Activated CD8-positive, alpha-beta T cell treated with anti-CD3 and anti-CD28 coated beads, Interleukin-2, amount 10 ng/mL, durations not matched to agents 7 days and 5 days (primary cell): ENCODE measurements at regions not wholly inside any gene's neighbourhood (a gene's known extent, or its start where the extent isn't known, plus 50 kb on each side); places are given as distances from the start of the nearest gene placed in this dataset.

Source experiments
- ATAC-seq: fragments of 150-1000 bp; cut with Tn5 transposase; one replicate; pipeline ENCODE4 v1.10.0; 2021; ENCODE audit warnings: moderate library complexity
- CTCF ChIA-PET: fragments of 350-600 bp; sonication (Branson Sonifier 250); formaldehyde crosslinking; loops from one replicate; lab custom pipeline; 2021; ENCODE audit warnings: antibody characterized with exemption; lab: Charles Lee
- POLR2A ChIA-PET: fragments of 350-600 bp; sonication (Branson Sonifier 250); formaldehyde crosslinking; loops from one replicate; lab custom pipeline; 2021; ENCODE audit warnings: antibody characterized with exemption; lab: Charles Lee
- DNase-seq: peaks from one replicate; pipeline ENCODE4 v3.0.0-alpha.2; 2020
- H3K27ac Mint-ChIP-seq: one replicate; pipeline ENCODE4 v1.8.0; 2021; ENCODE audit warnings: mild to moderate bottlenecking, mixed read lengths
- H3K27me3 Mint-ChIP-seq: one replicate; pipeline ENCODE4 v1.8.0; 2021; ENCODE audit warnings: low read depth, mixed read lengths
- H3K36me3 Mint-ChIP-seq: one replicate; pipeline ENCODE4 v1.8.0; 2021; ENCODE audit warnings: low read depth, mixed read lengths
- H3K4me1 Mint-ChIP-seq: one replicate; pipeline ENCODE4 v1.8.0; 2021; ENCODE audit warnings: low read depth, mixed read lengths
- H3K4me3 Mint-ChIP-seq: one replicate; pipeline ENCODE4 v1.8.0; 2021; ENCODE audit warnings: mild to moderate bottlenecking, mixed read lengths
- H3K9me3 Mint-ChIP-seq: one replicate; pipeline ENCODE4 v1.8.0; 2022; ENCODE audit warnings: mixed read lengths; ENCODE audit not compliant: insufficient read depth

DNA sequence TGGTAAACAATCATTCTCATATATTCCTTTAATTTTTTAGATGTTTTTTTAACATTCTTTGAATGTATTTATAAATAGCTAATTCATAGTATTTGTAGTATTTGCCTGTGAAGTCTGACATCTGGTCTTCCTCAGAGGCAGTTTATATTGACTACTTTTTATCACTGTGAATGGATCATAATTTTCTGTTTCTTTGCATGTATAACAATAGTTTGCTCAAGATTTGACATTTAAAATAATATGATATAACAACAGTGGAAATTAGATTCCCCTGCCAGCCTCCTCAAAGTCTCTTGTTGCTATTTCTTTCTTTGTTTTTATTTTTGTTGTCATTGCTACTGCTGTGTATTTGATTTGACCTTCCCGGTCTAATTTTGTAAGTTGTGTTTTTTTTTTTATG is 297.0 kb upstream of the PCDH20 start:
- ATAC-seq (no peak), DNase-seq (no peak)
- Mint-ChIP-seq H3K4me3 (no peak overlapping the region), H3K9me3 (peaks cover 4% of the 10 kb centered on the region), H3K27ac (no peak overlapping the region), H3K4me1 (no peaks in the 10 kb centered on the region), H3K27me3 (no peaks in the 10 kb centered on the region), H3K36me3 (no peaks in the 10 kb centered on the region)
- POLR2A ChIA-PET = no interaction called here
- CTCF ChIA-PET = no interaction called here

DNA sequence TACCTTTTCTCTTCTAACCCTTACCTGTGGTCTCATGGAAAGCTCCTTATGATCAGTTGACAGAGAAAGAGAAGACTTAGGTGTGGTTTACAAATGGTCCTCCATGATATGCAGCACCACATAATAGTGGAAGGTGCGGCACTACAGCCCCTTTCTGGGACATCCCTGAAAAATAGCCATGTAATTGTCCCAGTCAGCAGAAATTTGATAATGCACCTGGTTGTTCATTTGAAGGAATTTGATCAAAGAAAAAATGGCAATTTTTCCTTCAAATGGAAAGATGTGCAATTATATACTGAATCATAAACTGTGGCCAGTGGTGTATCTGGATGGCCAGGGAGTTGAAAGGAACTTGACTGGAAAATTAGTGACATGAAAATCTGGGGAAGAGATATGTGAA is 293.6 kb upstream of the PCDH20 start:
- ChIA-PET POLR2A (no interaction called here), CTCF (no interaction called here)
- no peaks in the 10 kb centered on the region for H3K4me1 Mint-ChIP-seq
- H3K4me3 Mint-ChIP-seq = no peak overlapping the region
- no peak for ATAC-seq
- H3K36me3 Mint-ChIP-seq = no peaks in the 10 kb centered on the region
- no peak for DNase-seq
- peaks cover 7% of the 10 kb centered on the region for H3K9me3 Mint-ChIP-seq
- no peak overlapping the region for H3K27ac Mint-ChIP-seq
- H3K27me3 Mint-ChIP-seq = no peaks in the 10 kb centered on the region

GRCh38 chr13:61706899-61707298 is 291.2 kb upstream of the PCDH20 start:
- Mint-ChIP-seq H3K27ac (no peak overlapping the region), H3K27me3 (no peaks in the 10 kb centered on the region), H3K4me3 (no peak overlapping the region), H3K36me3 (no peaks in the 10 kb centered on the region), H3K9me3 (peaks cover 8% of the 10 kb centered on the region), H3K4me1 (no peaks in the 10 kb centered on the region)
- no peak for DNase-seq
- POLR2A ChIA-PET = no interaction called here
- no peak for ATAC-seq
- CTCF ChIA-PET = no interaction called here

- ChIA-PET POLR2A (no interaction called here), CTCF (no interaction called here)
- Mint-ChIP-seq H3K9me3 (peaks cover 14% of the 10 kb centered on the region), H3K36me3 (no peaks in the 10 kb centered on the region), H3K4me3 (no peak overlapping the region), H3K27ac (no peak overlapping the region), H3K4me1 (no peaks in the 10 kb centered on the region), H3K27me3 (no peaks in the 10 kb centered on the region)
- DNase-seq = no peak
- ATAC-seq = no peak
These were observed 285.0 kb upstream of the PCDH20 start for GRCh38 chr13:61700620-61701019.

GRCh38 chr13:61700181-61700580 is 284.5 kb upstream of the PCDH20 start:
- Mint-ChIP-seq H3K9me3 (peaks cover 14% of the 10 kb centered on the region), H3K27me3 (no peaks in the 10 kb centered on the region), H3K4me1 (no peaks in the 10 kb centered on the region), H3K4me3 (no peak overlapping the region), H3K36me3 (no peaks in the 10 kb centered on the region), H3K27ac (no peak overlapping the region)
- CTCF ChIA-PET = no interaction called here
- DNase-seq = no peak
- POLR2A ChIA-PET = no interaction called here
- no peak for ATAC-seq

DNA sequence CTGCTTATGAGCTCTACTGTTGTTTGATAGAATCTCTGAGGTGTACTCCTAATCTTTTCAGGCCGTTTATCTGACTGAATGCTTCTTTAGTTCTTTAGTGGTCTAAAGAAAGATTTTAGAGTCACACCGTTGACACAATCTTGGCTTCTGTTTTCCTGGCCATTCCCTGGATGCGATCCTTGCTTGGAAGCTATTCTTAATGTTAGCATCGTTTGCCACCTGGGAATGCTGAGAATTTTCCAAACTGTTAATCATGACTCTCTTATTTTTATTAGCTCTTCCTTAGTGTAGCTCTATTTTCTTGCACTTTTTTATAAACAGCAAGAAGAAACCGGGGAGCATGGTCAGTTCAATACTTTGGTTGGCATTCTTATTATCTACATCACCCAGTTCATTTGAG is 281.0 kb upstream of the PCDH20 start:
- no peaks in the 10 kb centered on the region for H3K36me3 Mint-ChIP-seq
- no peak overlapping the region for H3K4me3 Mint-ChIP-seq
- CTCF ChIA-PET = no interaction called here
- DNase-seq = no peak
- H3K4me1 Mint-ChIP-seq = no peaks in the 10 kb centered on the region
- POLR2A ChIA-PET = no interaction called here
- peaks cover 6% of the 10 kb centered on the region for H3K9me3 Mint-ChIP-seq
- no peak for ATAC-seq
- H3K27me3 Mint-ChIP-seq = no peaks in the 10 kb centered on the region
- no peak overlapping the region for H3K27ac Mint-ChIP-seq

- ATAC-seq = no peak
- CTCF ChIA-PET = no interaction called here
- Mint-ChIP-seq H3K36me3 (no peaks in the 10 kb centered on the region), H3K4me3 (no peak overlapping the region), H3K27ac (no peak overlapping the region), H3K9me3 (peaks cover 6% of the 10 kb centered on the region), H3K27me3 (no peaks in the 10 kb centered on the region), H3K4me1 (no peaks in the 10 kb centered on the region)
- POLR2A ChIA-PET = no interaction called here
- no peak for DNase-seq
These were observed 279.5 kb upstream of the PCDH20 start for GRCh38 chr13:61695147-61695546.

- DNase-seq (no peak), ATAC-seq (no peak)
- CTCF ChIA-PET = no interaction called here
- Mint-ChIP-seq H3K27me3 (no peaks in the 10 kb centered on the region), H3K9me3 (peaks cover 4% of the 10 kb centered on the region), H3K36me3 (no peaks in the 10 kb centered on the region), H3K4me1 (no peaks in the 10 kb centered on the region), H3K27ac (no peak overlapping the region), H3K4me3 (no peak overlapping the region)
- POLR2A ChIA-PET = no interaction called here
These were observed 277.0 kb upstream of the PCDH20 start for GRCh38 chr13:61692691-61693090.

DNA sequence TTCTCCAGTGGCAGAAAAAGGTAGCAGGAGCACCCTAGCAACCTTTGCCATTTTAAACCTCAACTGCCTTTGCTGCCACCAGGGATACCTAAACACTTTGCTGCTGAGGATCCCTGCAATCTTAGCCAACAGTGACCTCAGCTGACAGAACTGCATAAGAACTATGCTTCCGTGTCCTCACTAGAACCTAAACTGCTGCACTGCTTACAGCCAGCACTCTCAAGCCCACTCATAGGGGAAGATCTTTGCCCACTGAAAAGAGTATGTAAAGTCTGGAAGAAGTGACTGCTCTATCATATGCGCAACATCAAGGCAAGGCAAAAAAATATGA is 270.0 kb upstream of the PCDH20 start:
- H3K9me3 Mint-ChIP-seq = peaks cover 24% of the 10 kb centered on the region
- DNase-seq (no peak), ATAC-seq (no peak)
- H3K36me3 Mint-ChIP-seq = no peaks in the 10 kb centered on the region
- POLR2A ChIA-PET = no interaction called here
- no peaks in the 10 kb centered on the region for H3K27me3 Mint-ChIP-seq
- CTCF ChIA-PET = no interaction called here
- H3K4me1 Mint-ChIP-seq = no peaks in the 10 kb centered on the region
- no peak overlapping the region for H3K4me3 Mint-ChIP-seq
- H3K27ac Mint-ChIP-seq = no peak overlapping the region

DNA sequence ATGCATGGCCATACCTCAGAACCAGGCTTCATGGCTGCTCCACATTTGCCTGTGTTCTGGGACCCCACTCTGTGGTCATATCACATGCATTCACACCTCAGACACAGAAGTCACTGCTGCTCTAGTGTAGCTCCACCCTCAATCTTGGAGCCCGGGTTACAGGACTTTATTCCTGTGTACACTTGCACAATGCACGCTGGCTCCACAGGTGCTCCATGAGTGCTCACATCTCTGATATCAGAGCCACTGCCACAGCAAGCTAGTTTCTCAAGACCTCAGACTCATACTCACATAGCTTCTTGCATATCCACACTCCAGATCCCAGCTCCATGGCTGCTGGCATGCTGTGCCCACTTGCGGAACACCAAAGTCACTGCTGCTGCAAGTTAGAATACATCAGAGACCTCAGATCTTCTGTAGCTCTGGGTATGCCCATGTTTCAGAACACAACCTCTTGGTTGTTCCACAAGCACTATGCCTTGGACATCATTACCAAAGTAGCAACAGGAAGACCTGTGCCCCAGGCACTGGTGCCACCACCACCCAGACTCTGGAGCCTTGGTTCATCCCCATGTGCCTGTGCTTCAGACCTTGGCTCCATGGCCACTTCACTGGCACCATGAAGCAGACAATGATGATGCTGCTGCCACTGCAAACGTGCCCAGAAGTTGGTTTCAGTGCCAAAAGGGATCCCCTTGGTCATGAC is 269.5 kb upstream of the PCDH20 start:
- no peak for ATAC-seq
- no peak for DNase-seq
- Mint-ChIP-seq H3K4me1 (no peaks in the 10 kb centered on the region), H3K9me3 (peaks cover 24% of the 10 kb centered on the region), H3K27ac (no peak overlapping the region), H3K27me3 (no peaks in the 10 kb centered on the region), H3K36me3 (no peaks in the 10 kb centered on the region), H3K4me3 (no peak overlapping the region)
- ChIA-PET POLR2A (interaction anchor here (0.6 kb wide), 1 partner anchor 19 kb away, joined by 3 read pairs; no protein-coding TSS in a partner anchor), CTCF (no interaction called here)

- ATAC-seq (no peak), DNase-seq (no peak)
- H3K4me3 Mint-ChIP-seq = no peak overlapping the region
- CTCF ChIA-PET = no interaction called here
- POLR2A ChIA-PET = no interaction called here
- H3K9me3 Mint-ChIP-seq = peaks cover 4% of the 10 kb centered on the region
- H3K4me1 Mint-ChIP-seq = no peaks in the 10 kb centered on the region
- H3K36me3 Mint-ChIP-seq = no peaks in the 10 kb centered on the region
- H3K27ac Mint-ChIP-seq = no peak overlapping the region
- H3K27me3 Mint-ChIP-seq = no peaks in the 10 kb centered on the region
These were observed 257.1 kb upstream of the PCDH20 start for GRCh38 chr13:61672756-61673155.

DNA sequence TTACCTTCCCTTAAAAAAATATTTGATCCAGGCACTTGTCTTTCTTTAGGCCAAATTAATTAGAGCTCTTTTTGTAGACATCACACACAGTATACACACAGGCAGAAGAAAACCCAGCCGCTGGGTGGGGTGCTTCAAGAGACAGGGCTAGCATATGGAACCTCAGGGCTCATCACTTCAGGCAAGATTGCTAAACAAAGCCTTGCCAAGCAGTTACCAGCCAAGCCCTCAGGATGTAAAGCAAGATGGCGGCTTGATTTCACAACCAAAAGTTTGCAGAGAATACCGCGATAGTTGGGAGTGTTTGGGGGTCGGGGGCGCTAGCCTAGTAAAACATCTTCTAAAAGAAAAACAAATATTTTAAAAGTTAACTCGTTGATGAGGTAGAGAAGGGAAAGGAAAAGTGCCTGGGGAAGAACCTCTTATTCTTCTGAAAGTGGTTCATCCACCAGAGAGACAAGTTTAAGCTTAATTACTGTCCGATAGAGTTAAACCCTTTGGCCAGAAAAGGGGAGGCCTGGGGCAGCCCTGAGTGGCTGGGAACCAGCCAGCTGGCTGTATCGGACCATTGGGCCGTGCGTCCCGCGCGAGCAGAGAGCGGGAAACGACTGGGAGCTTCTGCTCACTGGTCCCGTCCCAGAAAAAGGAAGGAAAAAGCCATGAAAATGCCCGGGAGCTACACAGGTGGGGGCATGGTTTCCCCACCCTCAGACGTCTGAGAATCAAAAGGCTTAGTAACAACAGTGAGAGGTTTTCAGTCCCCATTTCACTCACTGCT is 254.9 kb upstream of the PCDH20 start:
- Mint-ChIP-seq H3K9me3 (peaks cover 12% of the 10 kb centered on the region), H3K36me3 (no peaks in the 10 kb centered on the region), H3K4me3 (no peak overlapping the region), H3K27ac (no peak overlapping the region), H3K4me1 (no peaks in the 10 kb centered on the region), H3K27me3 (no peaks in the 10 kb centered on the region)
- no peak for ATAC-seq
- POLR2A ChIA-PET = no interaction called here
- no peak for DNase-seq
- CTCF ChIA-PET = no interaction called here
